T-helper 1 cell treated with Interleukin-12 subunit alpha and Interleukin-12 subunit beta and Interleukin-4 antibody, amounts not matched to agents 30 ng/mL and 1 ng/mL, for 36 hours (primary cell): ENCODE measurements at regions not wholly inside any gene's neighbourhood (a gene's known extent, or its start where the extent isn't known, plus 50 kb on each side); places are given as distances from the start of the nearest gene placed in this dataset.

ENCODE experiments used
- intact Hi-C: fragments of 100-400 bp; cut with micrococcal nuclease; formaldehyde crosslinking; loops from one replicate; pipeline ENCODE4 v1.15.1; 2024

- intact Hi-C loops, result no loop called here
Observed at GRCh38 chr13:31853643-31854326, 114.5 kb downstream of the RXFP2 start.

GRCh38 chr13:31859571-31859970, 120.2 kb downstream of the RXFP2 start:
- intact Hi-C loops, result no loop called here

GRCh38 chr13:31860002-31860401, 120.7 kb downstream of the RXFP2 start:
- intact Hi-C loops, result no loop called here

- intact Hi-C loops, result no loop called here
Observed at GRCh38 chr13:31862828-31863227, 123.5 kb downstream of the RXFP2 start.

GRCh38 chr13:31864307-31864706, 125.0 kb downstream of the RXFP2 start:
- intact Hi-C loops, result no loop called here

- intact Hi-C loops, result no loop called here
Observed at GRCh38 chr13:31866099-31866498, 126.8 kb downstream of the RXFP2 start.

GRCh38 chr13:31867709-31868108, 128.4 kb downstream of the RXFP2 start:
- intact Hi-C loops, result no loop called here

GRCh38 chr13:31869582-31869981, 130.3 kb downstream of the RXFP2 start:
- intact Hi-C loops, result no loop called here

GRCh38 chr13:31870511-31870910, 131.2 kb downstream of the RXFP2 start:
- intact Hi-C loops, result no loop called here

GRCh38 chr13:31873145-31873544, 133.8 kb downstream of the RXFP2 start:
- intact Hi-C loops, result no loop called here

- intact Hi-C loops, result no loop called here
Observed at GRCh38 chr13:31875134-31875533, 135.8 kb downstream of the RXFP2 start.

- intact Hi-C loops, result no loop called here
Observed at GRCh38 chr13:31878052-31878451, 138.7 kb downstream of the RXFP2 start.

- intact Hi-C loops, result no loop called here
Observed at GRCh38 chr13:31878495-31878894, 139.2 kb downstream of the RXFP2 start.

GRCh38 chr13:31878955-31879354, 139.6 kb downstream of the RXFP2 start:
- intact Hi-C loops, result no loop called here

GRCh38 chr13:31880851-31881494, 141.6 kb downstream of the RXFP2 start:
- intact Hi-C loops, result no loop called here

GRCh38 chr13:31881495-31881882, 142.2 kb downstream of the RXFP2 start:
- intact Hi-C loops, result no loop called here

- intact Hi-C loops, result no loop called here
Observed at GRCh38 chr13:31882794-31883193, 143.5 kb downstream of the RXFP2 start.

GRCh38 chr13:31884556-31884955, 145.2 kb downstream of the RXFP2 start:
- intact Hi-C loops, result no loop called here

GRCh38 chr13:31885994-31886393, 145.6 kb upstream of the FRY start:
- intact Hi-C loops, result no loop called here

GRCh38 chr13:31887286-31887685, 144.3 kb upstream of the FRY start:
- intact Hi-C loops, result no loop called here

- intact Hi-C loops, result no loop called here
Observed at GRCh38 chr13:31890946-31891345, 140.6 kb upstream of the FRY start.

GRCh38 chr13:31891472-31891871, 140.1 kb upstream of the FRY start:
- intact Hi-C loops, result no loop called here

GRCh38 chr13:31894931-31895330, 136.6 kb upstream of the FRY start:
- intact Hi-C loops, result no loop called here
